ENCODE measurements at regions not wholly inside any gene's neighbourhood (a gene's known extent, or its start where the extent isn't known, plus 50 kb on each side); places are given as distances from the start of the nearest gene placed in this dataset.

DNA sequence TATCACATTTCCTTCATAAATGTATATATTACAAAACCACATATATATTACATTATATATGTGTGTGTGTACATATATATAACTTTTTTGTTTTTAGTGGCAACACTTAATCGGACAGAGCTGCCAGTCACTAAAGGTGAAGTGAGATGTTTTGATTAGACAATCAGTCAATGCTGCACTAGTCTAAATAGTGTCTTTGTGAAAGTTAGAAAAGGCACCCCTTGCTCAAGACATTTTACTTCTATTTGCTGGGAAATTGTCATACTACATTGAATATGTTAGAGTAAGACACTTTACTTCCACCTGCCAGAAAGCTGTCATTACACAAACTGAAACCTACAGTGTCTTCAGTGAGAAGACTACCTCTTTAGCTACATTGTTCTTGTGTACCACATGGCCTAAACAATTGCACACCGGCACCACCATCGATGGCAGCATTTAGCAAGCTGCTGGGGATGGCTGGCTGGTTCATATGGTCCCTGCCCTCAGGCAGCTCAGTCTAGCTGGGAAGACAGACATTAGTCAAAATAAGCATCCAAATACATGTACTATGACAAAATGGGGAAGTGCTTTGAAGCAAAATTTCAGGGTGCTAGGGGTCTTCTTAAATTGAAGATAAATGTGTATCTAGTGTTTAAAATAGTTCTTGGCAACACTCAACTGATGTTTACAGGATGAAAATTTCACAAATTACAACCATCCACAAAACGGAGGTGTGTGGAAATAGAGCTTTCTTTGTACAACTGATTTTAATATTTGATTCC lies 148.1 kb upstream of the GATB start:
- no peak for ATAC-seq
- no peaks in the 10 kb centered on the region for H4K20me1 ChIP-seq (ENCODE audit: low read length)
- no peak overlapping the region for H3K4me2 ChIP-seq (ENCODE audit: low read length)
- TF ChIP-seq EZH2phosphoT487 (IDR thresholded peaks at IDR 0.05; ENCODE audit: borderline replicate concordance, low read length) (no peak), EZH2 (IDR thresholded peaks at IDR 0.05; ENCODE audit: low read length, unreplicated experiment) (no peak)
- TF ChIP-seq, protein P1, sequence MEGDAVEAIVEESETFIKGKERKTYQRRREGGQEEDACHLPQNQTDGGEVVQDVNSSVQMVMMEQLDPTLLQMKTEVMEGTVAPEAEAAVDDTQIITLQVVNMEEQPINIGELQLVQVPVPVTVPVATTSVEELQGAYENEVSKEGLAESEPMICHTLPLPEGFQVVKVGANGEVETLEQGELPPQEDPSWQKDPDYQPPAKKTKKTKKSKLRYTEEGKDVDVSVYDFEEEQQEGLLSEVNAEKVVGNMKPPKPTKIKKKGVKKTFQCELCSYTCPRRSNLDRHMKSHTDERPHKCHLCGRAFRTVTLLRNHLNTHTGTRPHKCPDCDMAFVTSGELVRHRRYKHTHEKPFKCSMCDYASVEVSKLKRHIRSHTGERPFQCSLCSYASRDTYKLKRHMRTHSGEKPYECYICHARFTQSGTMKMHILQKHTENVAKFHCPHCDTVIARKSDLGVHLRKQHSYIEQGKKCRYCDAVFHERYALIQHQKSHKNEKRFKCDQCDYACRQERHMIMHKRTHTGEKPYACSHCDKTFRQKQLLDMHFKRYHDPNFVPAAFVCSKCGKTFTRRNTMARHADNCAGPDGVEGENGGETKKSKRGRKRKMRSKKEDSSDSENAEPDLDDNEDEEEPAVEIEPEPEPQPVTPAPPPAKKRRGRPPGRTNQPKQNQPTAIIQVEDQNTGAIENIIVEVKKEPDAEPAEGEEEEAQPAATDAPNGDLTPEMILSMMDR (conservative IDR thresholded peaks at IDR 0.05; ENCODE audit: low read depth, low read length) = no peak
- no peak overlapping the region for H3K4me3 ChIP-seq (ENCODE audit: low read length)
- H3K4me1 ChIP-seq (ENCODE audit: insufficient read depth, low read length) = no peaks in the 10 kb centered on the region
- CTCF ChIA-PET = no interaction called here
- POLR2A ChIA-PET (ENCODE audit: unreplicated experiment) = interaction anchor here (0.7 kb wide), 1 partner anchor 29 kb away, joined by 5 read pairs; no protein-coding TSS in a partner anchor
- H3K9me2 ChIP-seq (replicated peaks; ENCODE audit: low read length) = no peaks in the 10 kb centered on the region
- no peaks in the 10 kb centered on the region for H3F3A ChIP-seq (ENCODE audit: low read length, unreplicated experiment)
- H3K36me3 ChIP-seq (ENCODE audit: low read depth, low read length) = no peaks in the 10 kb centered on the region
- no peaks in the 10 kb centered on the region for H3K27me3 ChIP-seq (ENCODE audit: low read length)
- intact Hi-C loops (cut with micrococcal nuclease) = no loop called here
- H3K9ac ChIP-seq (ENCODE audit: low read length) = no peak overlapping the region
- BruUV-seq (replicated peaks) = no TSS peak
- DNase-seq = no peak
- no peaks in the 10 kb centered on the region for H3K9me3 ChIP-seq (ENCODE audit: low read length)
- H2AFZ ChIP-seq (ENCODE audit: low read length) = no peak overlapping the region
- no peaks in the 10 kb centered on the region for H3K79me2 ChIP-seq (ENCODE audit: low read length)
- H3K27ac ChIP-seq (ENCODE audit: low read length) = no peak overlapping the region

DNA sequence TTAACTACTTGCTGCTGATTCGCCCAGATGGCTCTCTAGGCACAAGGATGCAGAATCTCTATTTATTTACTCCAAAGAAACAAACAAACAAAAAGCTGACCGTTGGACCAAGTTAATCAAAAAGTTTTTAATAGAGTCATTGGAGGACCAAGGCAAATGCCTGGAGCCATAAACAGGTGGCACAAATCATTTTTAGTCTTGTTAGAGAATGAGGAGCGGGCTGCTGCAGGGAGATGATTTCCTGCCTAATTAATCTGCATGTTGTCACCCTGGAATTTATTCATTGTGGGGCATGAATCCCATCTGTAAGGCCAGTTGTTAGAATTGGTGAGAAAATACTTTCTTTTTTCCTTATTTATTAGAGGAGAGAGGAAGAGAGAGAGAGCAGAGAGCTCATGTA lies 147.4 kb upstream of the GATB start:
- no peak overlapping the region for H3K4me2 ChIP-seq (ENCODE audit: low read length)
- ATAC-seq (no peak), DNase-seq (no peak)
- TF ChIP-seq EZH2phosphoT487 (IDR thresholded peaks at IDR 0.05; ENCODE audit: borderline replicate concordance, low read length) = no peak
- TF ChIP-seq, protein P1 (conservative IDR thresholded peaks at IDR 0.05; ENCODE audit: low read depth, low read length) = no peak
- TF ChIP-seq EZH2 (IDR thresholded peaks at IDR 0.05; ENCODE audit: low read length, unreplicated experiment) = no peak
- no peak overlapping the region for H3K9ac ChIP-seq (ENCODE audit: low read length)
- ChIA-PET POLR2A (ENCODE audit: unreplicated experiment) (interaction anchor here (0.7 kb wide), 1 partner anchor 28 kb away, joined by 5 read pairs; no protein-coding TSS in a partner anchor), CTCF (no interaction called here)
- H3K36me3 ChIP-seq (ENCODE audit: low read depth, low read length) = no peaks in the 10 kb centered on the region
- H3F3A ChIP-seq (ENCODE audit: low read length, unreplicated experiment) = no peaks in the 10 kb centered on the region
- no peaks in the 10 kb centered on the region for H3K9me3 ChIP-seq (ENCODE audit: low read length)
- no peak overlapping the region for H3K4me3 ChIP-seq (ENCODE audit: low read length)
- H4K20me1 ChIP-seq (ENCODE audit: low read length) = no peaks in the 10 kb centered on the region
- H3K4me1 ChIP-seq (ENCODE audit: insufficient read depth, low read length) = no peaks in the 10 kb centered on the region
- H3K27me3 ChIP-seq (ENCODE audit: low read length) = no peaks in the 10 kb centered on the region
- no peak overlapping the region for H3K27ac ChIP-seq (ENCODE audit: low read length)
- intact Hi-C loops (cut with micrococcal nuclease) = no loop called here
- H2AFZ ChIP-seq (ENCODE audit: low read length) = no peak overlapping the region
- no peaks in the 10 kb centered on the region for H3K9me2 ChIP-seq (replicated peaks; ENCODE audit: low read length)
- H3K79me2 ChIP-seq (ENCODE audit: low read length) = no peaks in the 10 kb centered on the region
- BruUV-seq (replicated peaks) = no TSS peak

DNA sequence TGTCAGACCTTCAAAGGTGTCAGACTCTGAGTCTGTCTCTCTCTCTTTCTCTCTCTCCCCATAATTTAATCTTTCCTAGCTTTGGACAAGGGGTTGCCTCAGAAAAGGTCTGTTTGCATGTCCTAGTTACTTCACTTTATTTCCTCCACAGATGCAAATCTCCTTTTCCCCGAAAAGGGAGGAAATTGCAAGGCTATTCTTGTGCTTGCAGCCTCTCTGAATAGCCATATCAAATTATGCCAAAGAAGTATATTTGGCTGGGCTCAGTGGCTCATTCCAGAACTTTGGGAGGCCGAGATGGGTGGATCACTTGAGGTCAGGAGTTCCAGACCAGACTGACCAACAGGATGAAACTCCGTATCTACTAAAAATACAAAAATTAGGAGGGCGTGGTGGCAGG lies 145.6 kb upstream of the GATB start:
- intact Hi-C loops (cut with micrococcal nuclease) = no loop called here
- ChIA-PET CTCF (no interaction called here), POLR2A (ENCODE audit: unreplicated experiment) (no interaction called here)
- H4K20me1 ChIP-seq (ENCODE audit: low read length) = no peaks in the 10 kb centered on the region
- H3K4me3 ChIP-seq (ENCODE audit: low read length) = no peak overlapping the region
- TF ChIP-seq EZH2 (IDR thresholded peaks at IDR 0.05; ENCODE audit: low read length, unreplicated experiment) = no peak
- TF ChIP-seq, protein P1 (conservative IDR thresholded peaks at IDR 0.05; ENCODE audit: low read depth, low read length) = no peak
- TF ChIP-seq EZH2phosphoT487 (IDR thresholded peaks at IDR 0.05; ENCODE audit: borderline replicate concordance, low read length) = no peak
- H2AFZ ChIP-seq (ENCODE audit: low read length) = no peak overlapping the region
- no peak overlapping the region for H3K27ac ChIP-seq (ENCODE audit: low read length)
- no peaks in the 10 kb centered on the region for H3K36me3 ChIP-seq (ENCODE audit: low read depth, low read length)
- H3K9me2 ChIP-seq (replicated peaks; ENCODE audit: low read length) = no peaks in the 10 kb centered on the region
- H3K4me1 ChIP-seq (ENCODE audit: insufficient read depth, low read length) = no peaks in the 10 kb centered on the region
- H3K9me3 ChIP-seq (ENCODE audit: low read length) = no peaks in the 10 kb centered on the region
- no peak overlapping the region for H3K4me2 ChIP-seq (ENCODE audit: low read length)
- H3K27me3 ChIP-seq (ENCODE audit: low read length) = no peaks in the 10 kb centered on the region
- ATAC-seq (no peak), DNase-seq (no peak)
- H3F3A ChIP-seq (ENCODE audit: low read length, unreplicated experiment) = no peaks in the 10 kb centered on the region
- no TSS peak for BruUV-seq (replicated peaks)
- H3K9ac ChIP-seq (ENCODE audit: low read length) = no peak overlapping the region
- H3K79me2 ChIP-seq (ENCODE audit: low read length) = no peaks in the 10 kb centered on the region

All from PC-3 (cell line).